ENCODE measurements at regions not wholly inside any gene's neighbourhood (a gene's known extent, or its start where the extent isn't known, plus 50 kb on each side); places are given as distances from the start of the nearest gene placed in this dataset.

GRCh38 chr6:8159966-8160365 is 57.6 kb upstream of the EEF1E1 start:
- ChIA-PET POLR2A (no interaction called here), CTCF (no interaction called here)
- TF ChIP-seq CTCF (IDR thresholded peaks at IDR 0.05; ENCODE audit: control extremely low read depth, extremely low read depth, low read depth, missing control alignments), result no peak
- DNase-seq (ENCODE audit: extremely low spot score), result no peak

GRCh38 chr6:8157839-8158238 is 55.5 kb upstream of the EEF1E1 start:
- POLR2A ChIA-PET, result no interaction called here
- no peak for DNase-seq (ENCODE audit: extremely low spot score)
- no peak for TF ChIP-seq CTCF (IDR thresholded peaks at IDR 0.05; ENCODE audit: control extremely low read depth, extremely low read depth, low read depth, missing control alignments)
- CTCF ChIA-PET, result no interaction called here

DNA sequence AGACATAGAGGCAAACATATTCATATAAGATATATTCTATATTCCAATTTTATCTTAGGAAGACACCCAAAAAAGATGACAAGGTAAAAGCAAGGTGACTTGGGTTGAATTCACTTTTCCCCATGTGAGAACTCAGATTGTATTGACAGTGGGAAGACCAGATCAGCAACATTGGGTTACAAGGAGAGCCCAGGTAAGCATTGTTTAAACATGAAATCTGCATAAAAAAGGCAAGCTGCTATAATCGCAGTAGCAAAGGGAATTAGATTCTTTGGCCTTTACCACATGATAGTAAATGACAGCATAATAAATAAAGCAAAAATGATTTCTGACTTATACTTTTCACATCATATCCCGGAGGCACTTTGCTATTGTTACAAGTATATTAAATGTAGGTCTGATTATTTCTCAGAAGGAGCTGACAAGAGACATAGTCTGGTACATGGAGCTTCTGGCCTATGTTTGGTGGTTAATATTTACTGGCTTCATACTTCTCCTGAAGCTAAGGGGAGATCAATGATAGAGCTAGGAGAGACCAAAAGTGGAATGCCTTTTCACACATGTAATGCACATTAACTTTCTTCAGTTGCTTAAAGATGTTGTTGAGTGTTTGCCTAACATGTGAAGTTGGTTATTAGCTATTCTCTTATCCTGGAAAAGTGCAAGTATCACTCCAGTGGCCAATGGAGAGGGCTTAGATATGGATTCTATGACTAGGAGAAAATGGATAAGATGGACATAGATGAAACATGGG is 53.1 kb upstream of the EEF1E1 start:
- TF ChIP-seq CTCF (IDR thresholded peaks at IDR 0.05; ENCODE audit: control extremely low read depth, extremely low read depth, low read depth, missing control alignments), result no peak
- ChIA-PET CTCF (interaction anchor here (0.9 to 1.6 kb wide), 4 partner anchors 17 to 828 kb away, joined by 3 to 4 read pairs (median 3); no protein-coding TSS in a partner anchor), POLR2A (no interaction called here)
- no peak for DNase-seq (ENCODE audit: extremely low spot score)
